Osteoblast (primary cell): ENCODE measurements at regions not wholly inside any gene's neighbourhood (a gene's known extent, or its start where the extent isn't known, plus 50 kb on each side); places are given as distances from the start of the nearest gene placed in this dataset.
A peak's percentile ranks its signal among the peaks of the same experiment; 100 is the strongest.

Source experiments
- DNase-seq: peaks from one replicate; pipeline ENCODE4 v3.0.0; 2011; ENCODE audit warnings: low spot score, mixed read lengths; ENCODE audit not compliant: insufficient read length; ENCODE audit errors: missing footprints
- H2AFZ ChIP-seq: 2 replicates; pipeline ENCODE4 v1.6.0; 2011; ENCODE audit warnings: mild to moderate bottlenecking, low read length
- H3K27ac ChIP-seq: 2 replicates; pipeline ENCODE4 v1.5.1; 2011; ENCODE audit warnings: mild to moderate bottlenecking, low read depth, low read length, moderate library complexity
- H3K27me3 ChIP-seq: 2 replicates; pipeline ENCODE4 v1.6.0; 2012; ENCODE audit warnings: mild to moderate bottlenecking, control low read depth, inconsistent platforms, low read length, moderate library complexity; ENCODE audit not compliant: insufficient read depth
- H3K36me3 ChIP-seq: 2 replicates; pipeline ENCODE4 v1.5.1; 2011; ENCODE audit warnings: mild to moderate bottlenecking, low read length, control low read depth, moderate library complexity; ENCODE audit not compliant: insufficient read depth
- H3K4me1 ChIP-seq: 2 replicates; pipeline ENCODE4 v1.5.1; 2011; ENCODE audit warnings: mild to moderate bottlenecking, low read length, control low read depth, moderate library complexity; ENCODE audit not compliant: insufficient read depth
- H3K4me2 ChIP-seq: 2 replicates; pipeline ENCODE4 v1.6.0; 2011; ENCODE audit warnings: mild to moderate bottlenecking, low read length; ENCODE audit not compliant: insufficient read depth
- H3K4me3 ChIP-seq: fragments of 200-600 bp; sonication (generic); 3 replicates; pipeline ENCODE4 v1.5.1; 2012; ENCODE audit warnings: mild to moderate bottlenecking, low read length, inconsistent platforms; ENCODE audit not compliant: insufficient read depth
- H3K79me2 ChIP-seq: 2 replicates; pipeline ENCODE4 v1.6.0; 2012; ENCODE audit warnings: mild to moderate bottlenecking, low read length, control low read depth, inconsistent platforms; ENCODE audit not compliant: insufficient read depth
- H3K9me3 ChIP-seq: 2 replicates; pipeline ENCODE4 v1.5.1; 2011; ENCODE audit warnings: low read depth, low read length, control low read depth
- H4K20me1 ChIP-seq: 2 replicates; pipeline ENCODE4 v1.6.0; 2012; ENCODE audit warnings: mild to moderate bottlenecking, low read length, control low read depth; ENCODE audit not compliant: insufficient read depth
- CTCF ChIP-seq: IDR thresholded peaks from 2 replicates; pipeline ENCODE4 v1.5.1; 2011; ENCODE audit warnings: mild to moderate bottlenecking, low read depth, low read length, moderate library complexity; ENCODE audit errors: extremely low read depth

GRCh38 chr2:143885461-143885860, 634.5 kb downstream of the ZEB2 start:
- Histone ChIP-seq H3K79me2 (no peaks in the 10 kb centered on the region), H3K27me3 (no peaks in the 10 kb centered on the region), H3K4me2 (no peak overlapping the region), H3K4me3 (no peak overlapping the region), H3K27ac (no peak overlapping the region), H3K4me1 (no peaks in the 10 kb centered on the region), H4K20me1 (no peaks in the 10 kb centered on the region), H2AFZ (no peak overlapping the region), H3K36me3 (no peaks in the 10 kb centered on the region), H3K9me3 (no peaks in the 10 kb centered on the region)
- no peak for TF ChIP-seq CTCF
- peak; percentile 48 for DNase-seq

GRCh38 chr2:143881246-143881645, 638.7 kb downstream of the ZEB2 start:
- H3K4me2 ChIP-seq = no peak overlapping the region
- no peak for TF ChIP-seq CTCF
- H2AFZ ChIP-seq = no peak overlapping the region
- H3K27me3 ChIP-seq = no peaks in the 10 kb centered on the region
- H4K20me1 ChIP-seq = no peaks in the 10 kb centered on the region
- H3K4me1 ChIP-seq = no peaks in the 10 kb centered on the region
- H3K9me3 ChIP-seq = no peaks in the 10 kb centered on the region
- no peak overlapping the region for H3K27ac ChIP-seq
- no peaks in the 10 kb centered on the region for H3K36me3 ChIP-seq
- no peak overlapping the region for H3K4me3 ChIP-seq
- DNase-seq = no peak
- H3K79me2 ChIP-seq = no peaks in the 10 kb centered on the region

GRCh38 chr2:143877876-143878530, 641.9 kb downstream of the ZEB2 start:
- no peak overlapping the region for H3K4me2 ChIP-seq
- H3K4me3 ChIP-seq = no peak overlapping the region
- H3K27ac ChIP-seq = no peak overlapping the region
- no peak overlapping the region for H2AFZ ChIP-seq
- no peaks in the 10 kb centered on the region for H3K27me3 ChIP-seq
- no peaks in the 10 kb centered on the region for H3K79me2 ChIP-seq
- no peaks in the 10 kb centered on the region for H3K4me1 ChIP-seq
- no peaks in the 10 kb centered on the region for H4K20me1 ChIP-seq
- DNase-seq = no peak
- H3K9me3 ChIP-seq = no peaks in the 10 kb centered on the region
- no peaks in the 10 kb centered on the region for H3K36me3 ChIP-seq
- no peak for TF ChIP-seq CTCF

- Histone ChIP-seq H3K79me2 (no peaks in the 10 kb centered on the region), H2AFZ (no peak overlapping the region), H3K4me3 (no peak overlapping the region), H4K20me1 (no peaks in the 10 kb centered on the region), H3K36me3 (no peaks in the 10 kb centered on the region), H3K4me2 (no peak overlapping the region), H3K9me3 (no peaks in the 10 kb centered on the region), H3K4me1 (no peaks in the 10 kb centered on the region), H3K27me3 (no peaks in the 10 kb centered on the region), H3K27ac (no peak overlapping the region)
- no peak for TF ChIP-seq CTCF
- DNase-seq = no peak
Observed at GRCh38 chr2:143877056-143877455, 642.9 kb downstream of the ZEB2 start.
